ENCODE measurements at regions not wholly inside any gene's neighbourhood (a gene's known extent, or its start where the extent isn't known, plus 50 kb on each side); places are given as distances from the start of the nearest gene placed in this dataset.

DNA sequence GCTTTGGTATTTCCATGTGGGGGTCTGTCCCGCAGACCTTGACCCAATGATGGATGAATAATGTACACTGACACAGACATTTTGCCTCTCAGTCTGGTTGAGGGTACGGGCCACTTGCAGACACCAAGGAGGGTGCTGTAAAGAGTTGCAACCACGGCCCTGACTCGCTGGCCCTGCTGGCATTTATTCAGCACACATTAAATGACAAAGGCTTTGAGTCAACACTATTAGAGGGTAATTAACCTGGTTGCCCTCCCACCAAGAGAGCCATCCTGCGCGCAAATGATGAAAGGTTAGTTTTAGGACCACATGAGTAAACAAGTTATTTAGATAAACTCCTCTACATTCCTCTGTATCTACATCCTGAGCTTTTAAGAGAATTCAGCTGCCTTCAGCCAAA, 308.9 kb upstream of the MMS22L start:
- 56% methylated on average over 6 of the region's 6 CpGs for WGBS
- intact Hi-C loops (cut with DNase I): no loop called here
- ATAC-seq: no peak

DNA sequence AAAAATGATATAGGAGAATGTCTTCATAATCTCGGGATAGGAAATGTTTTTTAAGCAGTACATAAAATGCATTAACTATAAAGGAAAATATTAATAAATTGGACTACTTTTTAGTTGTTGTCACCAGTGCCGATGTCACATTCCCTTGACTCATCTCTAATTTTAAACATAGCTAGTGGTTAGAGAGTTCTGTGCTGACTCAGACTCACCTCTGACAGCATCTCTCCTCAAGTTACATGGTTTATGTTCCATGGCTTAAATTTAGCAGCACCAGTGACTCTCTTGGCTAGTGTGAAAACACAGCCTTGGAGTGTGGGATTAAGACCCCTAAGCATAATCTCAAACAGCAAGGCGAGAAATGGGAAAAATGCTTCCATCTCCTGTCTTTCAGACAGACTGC, 311.8 kb upstream of the MMS22L start:
- ATAC-seq (peak; percentile 86 to 88), DNase-seq (no peak)
- H3K9me3 ChIP-seq (ENCODE audit: control insufficient read depth, low read length): no peaks in the 10 kb centered on the region
- H3K27me3 ChIP-seq (ENCODE audit: control insufficient read depth, insufficient read depth): no peaks in the 10 kb centered on the region
- H3K27ac ChIP-seq (ENCODE audit: low read length): peak overlapping the region; percentile 90
- no peaks in the 10 kb centered on the region for H3K4me1 ChIP-seq (ENCODE audit: control insufficient read depth, insufficient read depth, low read length)
- intact Hi-C loops (cut with DNase I): no loop called here
- WGBS: 63% methylated on average over 3 of the region's 3 CpGs
- no peak overlapping the region for H3K4me3 ChIP-seq (ENCODE audit: low read length)

More for the DNA sequence above, 308.9 kb upstream of the MMS22L start:
- Histone ChIP-seq H3K27ac (ENCODE audit: low read length) (no peak overlapping the region), H3K4me1 (ENCODE audit: control insufficient read depth, insufficient read depth, low read length) (no peaks in the 10 kb centered on the region), H3K4me3 (ENCODE audit: low read length) (no peak overlapping the region), H3K27me3 (ENCODE audit: control insufficient read depth, insufficient read depth) (no peaks in the 10 kb centered on the region), H3K9me3 (ENCODE audit: control insufficient read depth, low read length) (no peaks in the 10 kb centered on the region)
- DNase-seq: no peak

DNA sequence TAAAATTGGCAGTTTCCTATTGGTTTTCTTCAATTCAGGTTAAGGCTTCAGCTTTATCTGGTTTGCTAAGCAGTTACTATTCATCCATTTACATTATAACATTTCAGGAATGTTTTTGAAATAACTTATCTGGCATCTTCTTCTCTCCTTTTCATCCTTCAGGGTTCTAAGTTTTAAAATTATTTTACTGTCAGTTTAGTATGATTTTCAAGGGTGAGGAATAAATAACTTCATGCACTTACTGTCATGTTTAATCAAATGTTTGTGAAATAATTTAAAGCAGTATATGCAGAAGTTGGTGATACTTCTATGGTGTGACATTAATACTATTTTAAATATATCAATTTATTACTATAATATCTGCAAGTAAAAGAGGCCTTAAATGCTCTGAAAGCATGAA, 338.1 kb upstream of the MMS22L start:
- no peak overlapping the region for H3K4me3 ChIP-seq (ENCODE audit: low read length)
- no peak overlapping the region for H3K27ac ChIP-seq (ENCODE audit: low read length)
- H3K9me3 ChIP-seq (ENCODE audit: control insufficient read depth, low read length): no peaks in the 10 kb centered on the region
- no peak for DNase-seq
- no peaks in the 10 kb centered on the region for H3K27me3 ChIP-seq (ENCODE audit: control insufficient read depth, insufficient read depth)
- H3K4me1 ChIP-seq (ENCODE audit: control insufficient read depth, insufficient read depth, low read length): no peaks in the 10 kb centered on the region
- intact Hi-C loops (cut with DNase I): no loop called here
- no peak for ATAC-seq

DNA sequence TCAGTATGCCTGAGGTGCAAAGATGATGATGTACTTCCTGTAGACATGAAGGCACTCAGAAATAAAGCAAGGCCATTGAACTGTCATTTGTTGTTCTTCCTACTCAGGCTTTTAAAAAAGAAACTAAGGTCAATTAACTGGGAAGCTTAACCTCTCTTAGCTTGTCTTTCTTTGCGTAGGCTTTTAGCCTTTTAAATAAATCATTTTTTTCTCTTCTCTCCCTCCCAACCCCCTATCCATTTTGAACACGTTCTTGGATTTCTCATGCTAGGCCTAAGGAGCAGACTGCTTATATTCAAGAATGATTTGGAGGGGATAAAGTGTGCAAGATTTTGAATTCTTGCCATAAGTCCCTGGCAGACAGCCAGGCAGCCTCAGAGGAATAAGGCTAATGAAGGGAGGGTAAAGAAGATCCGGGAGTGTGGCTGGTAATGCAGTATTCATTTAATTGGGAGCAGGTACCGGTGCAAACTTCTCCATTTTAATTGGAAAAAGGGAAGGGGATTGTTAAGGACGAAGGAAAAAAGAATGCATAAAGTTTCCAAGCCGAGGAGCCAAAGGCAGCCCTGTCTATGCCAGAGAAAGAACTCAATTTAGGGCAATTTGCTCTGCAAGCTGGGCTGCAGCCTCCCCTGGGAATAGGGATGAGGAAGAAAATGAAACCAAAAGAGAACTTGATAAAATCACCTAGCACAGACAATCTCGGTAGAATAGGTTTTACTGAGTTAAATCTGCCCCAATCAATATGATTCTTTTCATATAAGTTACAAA, 343.8 kb upstream of the MMS22L start:
- Histone ChIP-seq H3K27ac (ENCODE audit: low read length) (no peak overlapping the region), H3K9me3 (ENCODE audit: control insufficient read depth, low read length) (no peaks in the 10 kb centered on the region), H3K27me3 (ENCODE audit: control insufficient read depth, insufficient read depth) (no peaks in the 10 kb centered on the region), H3K4me1 (ENCODE audit: control insufficient read depth, insufficient read depth, low read length) (no peaks in the 10 kb centered on the region), H3K4me3 (ENCODE audit: low read length) (peak overlapping the region; percentile 10)
- ATAC-seq: no peak
- intact Hi-C loops (cut with DNase I): no loop called here
- DNase-seq: no peak
- WGBS: 46% methylated on average over 7 of the region's 7 CpGs

DNA sequence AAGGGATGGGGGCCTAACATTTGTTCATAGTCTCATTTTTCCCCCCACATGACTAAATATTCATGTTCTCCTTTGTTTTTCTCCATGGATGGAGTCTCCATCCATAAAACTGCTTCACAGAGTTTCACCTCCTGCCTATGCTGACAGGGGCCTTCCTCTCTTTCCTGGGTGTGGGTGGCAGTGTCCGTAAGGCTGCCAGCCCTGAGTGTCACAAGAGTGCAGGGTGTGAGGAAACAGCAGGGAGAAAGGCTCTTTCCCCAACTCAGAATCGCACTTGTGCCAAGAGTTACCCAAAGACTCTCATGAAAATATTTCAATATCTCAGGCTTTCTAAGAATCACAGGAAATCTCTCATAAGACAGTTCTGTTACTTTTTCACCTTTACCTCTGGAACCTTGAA, 346.2 kb upstream of the MMS22L start:
- no peaks in the 10 kb centered on the region for H3K4me1 ChIP-seq (ENCODE audit: control insufficient read depth, insufficient read depth, low read length)
- 53% methylated on average over 2 of the region's 2 CpGs for WGBS
- no peaks in the 10 kb centered on the region for H3K9me3 ChIP-seq (ENCODE audit: control insufficient read depth, low read length)
- DNase-seq (no peak), ATAC-seq (no peak)
- intact Hi-C loops (cut with DNase I): no loop called here
- H3K27ac ChIP-seq (ENCODE audit: low read length): no peak overlapping the region
- no peaks in the 10 kb centered on the region for H3K27me3 ChIP-seq (ENCODE audit: control insufficient read depth, insufficient read depth)
- no peak overlapping the region for H3K4me3 ChIP-seq (ENCODE audit: low read length)

DNA sequence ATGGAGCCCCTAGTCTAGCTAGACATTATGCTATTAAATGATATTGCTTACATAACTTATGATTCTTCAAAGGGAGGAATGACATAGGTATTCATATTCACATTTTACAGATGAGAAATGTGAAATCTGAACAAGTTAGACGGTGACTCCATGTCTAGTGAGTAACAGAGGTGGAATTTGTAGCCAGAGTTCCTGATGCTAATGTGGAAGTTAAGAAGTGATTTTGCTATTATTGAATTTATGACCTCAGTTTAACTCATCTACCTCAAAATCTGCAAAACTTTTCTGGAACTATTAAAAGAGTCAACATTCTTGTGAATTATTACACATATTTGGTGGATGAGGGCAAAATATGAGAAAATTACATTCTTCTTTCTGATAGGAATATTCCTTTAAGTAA, 347.6 kb upstream of the MMS22L start:
- intact Hi-C loops (cut with DNase I): no loop called here
- Histone ChIP-seq H3K27me3 (ENCODE audit: control insufficient read depth, insufficient read depth) (no peaks in the 10 kb centered on the region), H3K4me1 (ENCODE audit: control insufficient read depth, insufficient read depth, low read length) (no peaks in the 10 kb centered on the region), H3K4me3 (ENCODE audit: low read length) (no peak overlapping the region), H3K27ac (ENCODE audit: low read length) (no peak overlapping the region), H3K9me3 (ENCODE audit: control insufficient read depth, low read length) (no peaks in the 10 kb centered on the region)
- 67% methylated on average over 1 of the region's 1 CpG for WGBS
- ATAC-seq (no peak), DNase-seq (no peak)

DNA sequence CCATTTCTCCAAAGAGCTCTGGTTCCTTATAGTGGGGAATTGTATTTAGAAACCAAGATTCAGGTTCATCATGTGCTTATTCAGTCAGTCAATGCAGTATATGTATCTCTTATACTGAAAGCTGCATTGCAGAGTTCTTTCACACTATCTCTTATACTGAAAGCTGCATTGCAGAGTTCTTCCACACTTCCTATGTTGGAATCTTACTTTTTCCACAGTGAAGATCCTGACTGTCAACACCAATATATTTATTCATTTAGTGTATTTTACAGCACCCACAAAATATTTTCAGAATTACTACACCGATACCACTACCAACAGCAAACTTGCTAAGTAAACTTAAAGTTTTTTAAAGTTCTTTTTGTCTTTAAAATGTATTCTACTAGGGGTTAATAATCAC, 349.3 kb upstream of the MMS22L start:
- Histone ChIP-seq H3K4me1 (ENCODE audit: control insufficient read depth, insufficient read depth, low read length) (no peaks in the 10 kb centered on the region), H3K4me3 (ENCODE audit: low read length) (no peak overlapping the region), H3K27ac (ENCODE audit: low read length) (no peak overlapping the region), H3K9me3 (ENCODE audit: control insufficient read depth, low read length) (no peaks in the 10 kb centered on the region), H3K27me3 (ENCODE audit: control insufficient read depth, insufficient read depth) (no peaks in the 10 kb centered on the region)
- 72% methylated on average over 1 of the region's 1 CpG for WGBS
- intact Hi-C loops (cut with DNase I): no loop called here
- no peak for DNase-seq
- no peak for ATAC-seq

DNA sequence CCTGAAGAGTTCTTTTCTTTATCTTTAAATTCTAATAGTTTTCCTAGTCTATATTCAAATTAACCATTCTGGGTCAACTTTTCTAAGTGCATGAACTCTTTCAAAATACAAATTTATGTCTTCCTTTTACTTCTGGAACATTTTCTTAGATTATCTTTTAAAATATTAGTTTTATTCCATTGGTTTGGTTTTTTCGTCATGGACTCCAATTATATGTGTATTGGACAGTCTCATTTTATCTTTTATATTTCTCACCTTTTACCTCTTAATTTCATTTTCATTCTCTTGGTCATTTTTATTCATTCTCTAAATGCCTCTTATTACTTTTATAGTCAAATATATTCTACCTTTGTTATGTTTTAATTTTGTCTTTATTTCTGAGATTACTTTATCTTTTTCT, 356.7 kb upstream of the MMS22L start:
- intact Hi-C loops (cut with DNase I): no loop called here
- H3K4me1 ChIP-seq (ENCODE audit: control insufficient read depth, insufficient read depth, low read length): no peaks in the 10 kb centered on the region
- ATAC-seq (no peak), DNase-seq (no peak)
- no peak overlapping the region for H3K27ac ChIP-seq (ENCODE audit: low read length)
- H3K27me3 ChIP-seq (ENCODE audit: control insufficient read depth, insufficient read depth): no peaks in the 10 kb centered on the region
- 86% methylated on average over 1 of the region's 1 CpG for WGBS
- H3K4me3 ChIP-seq (ENCODE audit: low read length): no peak overlapping the region
- no peaks in the 10 kb centered on the region for H3K9me3 ChIP-seq (ENCODE audit: control insufficient read depth, low read length)

DNA sequence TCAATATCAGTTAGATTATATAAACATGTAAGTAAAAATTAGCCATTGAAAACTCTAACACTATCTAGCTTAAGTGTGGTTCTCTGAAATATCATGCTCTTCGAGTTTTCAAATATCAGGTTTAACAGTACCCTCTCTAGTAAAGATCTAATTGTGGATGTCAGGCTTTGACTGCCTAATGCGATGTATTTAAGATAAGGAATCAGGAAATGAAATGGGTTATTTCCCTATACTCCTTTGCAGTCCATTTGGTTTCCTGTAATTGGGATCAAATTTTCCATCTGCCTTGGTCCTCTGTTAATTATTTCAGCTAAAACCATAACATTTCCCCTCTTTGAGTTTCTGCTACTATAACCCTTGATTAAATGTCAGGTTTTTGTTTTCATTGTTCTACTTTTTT, 361.3 kb upstream of the MMS22L start:
- Histone ChIP-seq H3K27me3 (ENCODE audit: control insufficient read depth, insufficient read depth) (no peaks in the 10 kb centered on the region), H3K4me1 (ENCODE audit: control insufficient read depth, insufficient read depth, low read length) (no peaks in the 10 kb centered on the region), H3K4me3 (ENCODE audit: low read length) (no peak overlapping the region), H3K27ac (ENCODE audit: low read length) (no peak overlapping the region), H3K9me3 (ENCODE audit: control insufficient read depth, low read length) (no peaks in the 10 kb centered on the region)
- DNase-seq (no peak), ATAC-seq (no peak)
- WGBS: 66% methylated on average over 2 of the region's 2 CpGs
- intact Hi-C loops (cut with DNase I): no loop called here

DNA sequence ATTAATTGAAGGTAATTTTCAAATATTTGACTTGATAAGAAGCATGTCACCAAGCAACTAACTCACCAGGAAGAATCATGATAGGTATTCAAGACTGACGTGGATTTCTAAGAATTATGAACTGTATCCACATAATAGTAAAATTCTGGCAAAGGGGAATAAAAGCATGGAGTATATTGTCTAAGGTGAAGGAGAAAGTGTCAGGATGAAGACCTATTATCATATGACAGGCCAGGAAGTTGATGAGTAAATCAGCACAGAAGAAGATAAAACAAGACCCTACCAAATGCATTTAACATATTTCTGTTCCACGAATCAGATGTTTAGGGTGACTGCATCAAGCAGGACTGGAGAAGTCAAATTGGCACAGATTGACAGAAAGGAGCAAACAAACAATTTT, 362.7 kb upstream of the MMS22L start:
- intact Hi-C loops (cut with DNase I): no loop called here
- ATAC-seq (no peak), DNase-seq (no peak)
- no peaks in the 10 kb centered on the region for H3K4me1 ChIP-seq (ENCODE audit: control insufficient read depth, insufficient read depth, low read length)
- no peak overlapping the region for H3K27ac ChIP-seq (ENCODE audit: low read length)
- no peaks in the 10 kb centered on the region for H3K27me3 ChIP-seq (ENCODE audit: control insufficient read depth, insufficient read depth)
- WGBS: 52% methylated on average over 2 of the region's 2 CpGs
- no peaks in the 10 kb centered on the region for H3K9me3 ChIP-seq (ENCODE audit: control insufficient read depth, low read length)
- no peak overlapping the region for H3K4me3 ChIP-seq (ENCODE audit: low read length)

DNA sequence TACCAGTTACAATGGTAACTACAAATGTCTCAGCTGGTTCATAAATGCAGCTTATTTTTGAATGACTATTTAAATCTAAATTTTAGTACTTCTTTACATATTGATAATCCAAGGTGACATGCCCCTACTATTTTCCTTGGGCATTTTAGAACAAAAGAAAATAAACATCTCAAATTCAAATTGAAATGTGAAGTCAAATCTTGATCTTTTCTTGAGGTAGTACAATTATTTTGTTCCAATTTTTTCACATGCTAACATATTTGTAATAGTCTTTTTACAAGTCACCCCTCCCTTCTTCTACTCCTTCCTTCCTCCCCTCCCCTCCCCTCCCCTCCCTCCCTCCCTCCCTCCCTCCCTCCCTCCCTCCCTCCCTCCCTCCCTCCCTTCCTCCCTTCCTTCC, 370.1 kb upstream of the MMS22L start:
- no peaks in the 10 kb centered on the region for H3K27me3 ChIP-seq (ENCODE audit: control insufficient read depth, insufficient read depth)
- intact Hi-C loops (cut with DNase I): no loop called here

DNA sequence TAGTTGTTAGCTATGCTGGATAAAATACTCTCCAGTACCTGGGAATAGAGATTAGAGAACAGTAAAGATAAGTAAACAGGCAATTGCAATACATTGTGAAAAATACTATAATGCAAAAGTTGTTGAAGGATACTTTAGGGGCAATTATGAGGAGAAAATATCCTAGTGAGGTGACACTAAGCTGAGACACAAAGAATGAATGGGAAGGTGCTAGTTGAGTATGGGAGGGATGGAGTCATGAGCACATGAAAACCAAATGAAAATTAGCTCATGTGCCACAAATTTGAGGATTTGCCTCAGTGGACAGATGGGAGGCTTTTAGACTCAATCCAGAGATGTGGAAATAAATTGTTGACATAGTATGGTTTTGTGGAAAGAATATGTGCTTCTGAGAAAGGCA, 370.5 kb upstream of the MMS22L start:
- H3K4me3 ChIP-seq (ENCODE audit: low read length): no peak overlapping the region
- H3K27ac ChIP-seq (ENCODE audit: low read length): no peak overlapping the region
- intact Hi-C loops (cut with DNase I): no loop called here
- no peaks in the 10 kb centered on the region for H3K4me1 ChIP-seq (ENCODE audit: control insufficient read depth, insufficient read depth, low read length)
- H3K9me3 ChIP-seq (ENCODE audit: control insufficient read depth, low read length): no peaks in the 10 kb centered on the region
- H3K27me3 ChIP-seq (ENCODE audit: control insufficient read depth, insufficient read depth): no peaks in the 10 kb centered on the region
- no peak for ATAC-seq
- no peak for DNase-seq

More for the DNA sequence above, 370.1 kb upstream of the MMS22L start:
- Histone ChIP-seq H3K9me3 (ENCODE audit: control insufficient read depth, low read length) (no peaks in the 10 kb centered on the region), H3K27ac (ENCODE audit: low read length) (no peak overlapping the region), H3K4me3 (ENCODE audit: low read length) (no peak overlapping the region), H3K4me1 (ENCODE audit: control insufficient read depth, insufficient read depth, low read length) (no peaks in the 10 kb centered on the region)
- no peak for DNase-seq
- ATAC-seq: no peak
